Liver (tissue), 8 donors: ENCODE measurements at regions not wholly inside any gene's neighbourhood (a gene's known extent, or its start where the extent isn't known, plus 50 kb on each side); places are given as distances from the start of the nearest gene placed in this dataset.

Experiments
- DNase-seq: peaks from one replicate; pipeline ENCODE4 v3.0.0-alpha.2; 2017; ENCODE audit warnings: low spot score
- H3K27ac ChIP-seq, 2 donors: one replicate each; pipeline ENCODE4 v1.7.0; 2013; ENCODE audit warnings: inconsistent platforms in 2 of 2, low read length in 2 of 2, control low read depth in 1 of 2, low read depth in 1 of 2, mild to moderate bottlenecking in 1 of 2
- H3K27me3 ChIP-seq, 4 donors: one replicate each; pipeline versions ENCODE4 v1.6.1 to v1.7.0; 2013; ENCODE audit warnings: low read length in 3 of 4, inconsistent platforms in 1 of 4, mild to moderate bottlenecking in 1 of 4, moderate library complexity in 1 of 4; ENCODE audit not compliant: control insufficient read depth in 4 of 4, insufficient read depth in 4 of 4
- H3K36me3 ChIP-seq, 4 donors: one replicate each; pipeline versions ENCODE4 v1.6.1 to v1.7.0; 2013; ENCODE audit warnings: low read length in 3 of 4, mild to moderate bottlenecking in 3 of 4, low read depth in 1 of 4, moderate library complexity in 1 of 4; ENCODE audit not compliant: control insufficient read depth in 4 of 4, insufficient read depth in 3 of 4
- H3K4me1 ChIP-seq, 4 donors: one replicate each; pipeline versions ENCODE4 v1.6.1 to v1.7.0; 2013; ENCODE audit warnings: low read length in 3 of 4, mild to moderate bottlenecking in 3 of 4, moderate library complexity in 1 of 4; ENCODE audit not compliant: control insufficient read depth in 4 of 4, insufficient read depth in 4 of 4
- H3K4me3 ChIP-seq, 3 donors: one replicate each; pipeline versions ENCODE4 v1.6.1 to v1.7.0; 2013; ENCODE audit warnings: low read length in 3 of 3, control low read depth in 1 of 3, low read depth in 1 of 3, mild to moderate bottlenecking in 1 of 3
- H3K9ac ChIP-seq, 2 donors: one replicate each; pipeline ENCODE4 v1.7.0; 2013; ENCODE audit warnings: low read length in 2 of 2, mild to moderate bottlenecking in 2 of 2, moderate library complexity in 2 of 2, control low read depth in 1 of 2, low read depth in 1 of 2
- H3K9me3 ChIP-seq, 4 donors: one replicate each; pipeline versions ENCODE4 v1.6.1 to v1.7.0; 2013; ENCODE audit warnings: low read length in 3 of 4; ENCODE audit not compliant: control insufficient read depth in 4 of 4
- ATF3 ChIP-seq: IDR thresholded peaks from 2 replicates; pipeline ENCODE4 v1.6.1; 2016; ENCODE audit warnings: antibody characterized with exemption
- CTCF ChIP-seq: fragments of 150-350 bp; IDR thresholded peaks from 2 replicates; pipeline ENCODE4 v1.5.1; 2017; ENCODE audit warnings: improper control_type of control experiment, low read depth, low read length; ENCODE audit not compliant: missing input control
- EGR1 ChIP-seq, 2 donors: IDR thresholded peaks; 2 replicates each; pipeline ENCODE4 v1.6.1; 2016 to 2018; ENCODE audit warnings: antibody characterized with exemption in 2 of 2, low read depth in 2 of 2
- FOXA1 ChIP-seq: IDR thresholded peaks from 2 replicates; pipeline ENCODE4 v1.6.1; 2016; ENCODE audit warnings: antibody characterized with exemption
- FOXA2 ChIP-seq: IDR thresholded peaks from 2 replicates; pipeline ENCODE4 v1.6.1; 2016; ENCODE audit warnings: antibody characterized with exemption
- GABPA ChIP-seq, 2 donors: IDR thresholded peaks in 1 of 2; conservative IDR thresholded peaks in 1 of 2; 2 replicates each; pipeline ENCODE4 v1.6.1; 2016; ENCODE audit warnings: antibody characterized with exemption in 2 of 2, mild to moderate bottlenecking in 1 of 2, moderate library complexity in 1 of 2
- HNF4A ChIP-seq, 2 donors: conservative IDR thresholded peaks; 2 replicates each; pipeline ENCODE4 v1.6.1; 2016; ENCODE audit warnings: antibody characterized with exemption in 2 of 2, mild to moderate bottlenecking in 2 of 2
- JUND ChIP-seq, 2 donors: IDR thresholded peaks; 2 replicates each; pipeline ENCODE4 v1.6.1; 2016; ENCODE audit warnings: antibody characterized with exemption in 2 of 2
- MAX ChIP-seq: IDR thresholded peaks from 2 replicates; pipeline ENCODE4 v1.6.1; 2016; ENCODE audit warnings: antibody characterized with exemption
- NR2F2 ChIP-seq: IDR thresholded peaks from 2 replicates; pipeline ENCODE4 v1.6.1; 2016; ENCODE audit warnings: antibody characterized with exemption
- RXRA ChIP-seq, 2 donors: IDR thresholded peaks; 2 replicates each; pipeline ENCODE4 v1.6.1; 2017 to 2018; ENCODE audit warnings: antibody characterized with exemption in 2 of 2, mild to moderate bottlenecking in 1 of 2
- SP1 ChIP-seq: IDR thresholded peaks from 2 replicates; pipeline ENCODE4 v1.6.1; 2018; ENCODE audit warnings: antibody characterized with exemption, mild to moderate bottlenecking
- TAF1 ChIP-seq: conservative IDR thresholded peaks from 2 replicates; pipeline ENCODE4 v1.6.1; 2016; ENCODE audit warnings: antibody characterized with exemption, mild to moderate bottlenecking
- YY1 ChIP-seq: IDR thresholded peaks from 2 replicates; pipeline ENCODE4 v1.6.1; 2016; ENCODE audit warnings: antibody characterized with exemption, mild to moderate bottlenecking
- ZBTB33 ChIP-seq: IDR thresholded peaks from 2 replicates; pipeline ENCODE4 v1.6.1; 2016; ENCODE audit warnings: antibody characterized with exemption
- WGBS: extraction: QIAGEN DNeasy Blood & Tissue Kit; methylation state at CpG from one replicate; pipeline ENCODE4 v1.1.7; 2013; 5-methylcytosine and 5-hydroxymethylcytosine counted together
- TF ChIP-seq, protein P1 (sequence below): IDR thresholded peaks from 2 replicates; pipeline ENCODE4 v1.6.1; 2016; ENCODE audit warnings: antibody characterized with exemption, mild to moderate bottlenecking
- donor health status: healthy.
- donor health status: healthy.
- donor health status: healthy.
- donor health status: healthy.
- donor health status: healthy.

- TF ChIP-seq NR2F2: no peak
These were observed 456.5 kb upstream of the CWC22 start (continued) for GRCh38 chr2:180463608-180464007.

DNA sequence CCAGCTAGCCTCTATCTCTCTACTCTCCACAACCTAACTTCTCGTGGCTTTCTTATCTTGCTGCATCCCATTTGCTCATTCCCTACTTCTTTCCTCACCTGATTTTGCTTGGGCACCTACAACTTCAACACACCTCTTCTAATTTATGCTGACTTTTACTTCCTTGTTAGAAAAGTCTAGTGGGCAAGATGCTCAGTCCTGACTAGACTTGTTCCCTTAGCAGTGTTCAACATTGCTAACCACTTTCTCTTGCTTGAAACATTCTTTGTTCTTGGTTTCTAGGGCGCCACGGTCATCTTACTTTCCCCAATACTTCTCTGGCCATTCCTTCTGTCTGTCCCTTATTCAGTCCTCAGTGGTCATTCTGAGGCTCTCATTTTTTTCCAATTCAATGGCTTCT, 454.7 kb upstream of the CWC22 start:
- H3K27ac ChIP-seq: no peak overlapping the region
- H3K36me3 ChIP-seq: no peaks in the 10 kb centered on the region
- no peak overlapping the region for H3K4me3 ChIP-seq
- no peaks in the 10 kb centered on the region for H3K9me3 ChIP-seq
- no peaks in the 10 kb centered on the region for H3K27me3 ChIP-seq
- H3K4me1 ChIP-seq: no peaks in the 10 kb centered on the region
- no peak for DNase-seq
- no peak overlapping the region for H3K9ac ChIP-seq
- 95% methylated on average over 3 of the region's 3 CpGs for WGBS
- no peak for TF ChIP-seq TAF1
- TF ChIP-seq JUND (IDR thresholded peaks at IDR 0.05): no peak
- TF ChIP-seq RXRA (IDR thresholded peaks at IDR 0.05): no peak
- no peak for TF ChIP-seq GABPA (IDR thresholded peaks at IDR 0.05 in 1 of 2, conservative IDR thresholded peaks at IDR 0.05 in 1 of 2)
- no peak for TF ChIP-seq MAX
- no peak for TF ChIP-seq HNF4A (conservative IDR thresholded peaks at IDR 0.05)
- no peak for TF ChIP-seq FOXA2
- no peak for TF ChIP-seq YY1

DNA sequence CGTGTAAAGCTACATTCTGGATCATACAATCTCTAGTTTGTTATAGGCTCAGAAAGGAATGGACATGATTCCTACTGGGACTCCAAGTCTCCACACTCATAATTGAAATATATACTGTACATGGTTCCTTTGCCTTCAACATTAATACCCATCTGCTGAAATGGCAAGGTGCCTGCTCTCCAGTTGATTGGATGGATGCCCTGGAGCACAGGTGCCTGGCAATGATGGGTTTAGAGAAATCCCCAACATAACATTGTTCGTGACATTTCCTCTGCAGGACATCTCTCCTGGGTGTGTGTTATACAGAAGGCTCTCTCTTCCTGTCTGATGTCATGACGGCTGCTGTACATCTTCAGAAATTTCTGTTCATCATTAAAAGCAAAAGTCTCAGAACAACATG, 449.7 kb upstream of the CWC22 start:
- Histone ChIP-seq H3K4me1 (no peaks in the 10 kb centered on the region), H3K9me3 (no peaks in the 10 kb centered on the region), H3K9ac (no peak overlapping the region), H3K4me3 (no peak overlapping the region), H3K27me3 (no peaks in the 10 kb centered on the region), H3K36me3 (no peaks in the 10 kb centered on the region), H3K27ac (no peak overlapping the region)
- WGBS: 88% methylated on average over 3 of the region's 3 CpGs
- DNase-seq: no peak
- TF ChIP-seq ZBTB33: no peak
- no peak for TF ChIP-seq CTCF
- TF ChIP-seq RXRA (IDR thresholded peaks at IDR 0.05): no peak
- no peak for TF ChIP-seq SP1
- TF ChIP-seq NR2F2: no peak
- TF ChIP-seq ATF3: no peak
- no peak for TF ChIP-seq EGR1 (IDR thresholded peaks at IDR 0.05; ENCODE audit: low read depth in 2 of 2)
- TF ChIP-seq, protein P1, sequence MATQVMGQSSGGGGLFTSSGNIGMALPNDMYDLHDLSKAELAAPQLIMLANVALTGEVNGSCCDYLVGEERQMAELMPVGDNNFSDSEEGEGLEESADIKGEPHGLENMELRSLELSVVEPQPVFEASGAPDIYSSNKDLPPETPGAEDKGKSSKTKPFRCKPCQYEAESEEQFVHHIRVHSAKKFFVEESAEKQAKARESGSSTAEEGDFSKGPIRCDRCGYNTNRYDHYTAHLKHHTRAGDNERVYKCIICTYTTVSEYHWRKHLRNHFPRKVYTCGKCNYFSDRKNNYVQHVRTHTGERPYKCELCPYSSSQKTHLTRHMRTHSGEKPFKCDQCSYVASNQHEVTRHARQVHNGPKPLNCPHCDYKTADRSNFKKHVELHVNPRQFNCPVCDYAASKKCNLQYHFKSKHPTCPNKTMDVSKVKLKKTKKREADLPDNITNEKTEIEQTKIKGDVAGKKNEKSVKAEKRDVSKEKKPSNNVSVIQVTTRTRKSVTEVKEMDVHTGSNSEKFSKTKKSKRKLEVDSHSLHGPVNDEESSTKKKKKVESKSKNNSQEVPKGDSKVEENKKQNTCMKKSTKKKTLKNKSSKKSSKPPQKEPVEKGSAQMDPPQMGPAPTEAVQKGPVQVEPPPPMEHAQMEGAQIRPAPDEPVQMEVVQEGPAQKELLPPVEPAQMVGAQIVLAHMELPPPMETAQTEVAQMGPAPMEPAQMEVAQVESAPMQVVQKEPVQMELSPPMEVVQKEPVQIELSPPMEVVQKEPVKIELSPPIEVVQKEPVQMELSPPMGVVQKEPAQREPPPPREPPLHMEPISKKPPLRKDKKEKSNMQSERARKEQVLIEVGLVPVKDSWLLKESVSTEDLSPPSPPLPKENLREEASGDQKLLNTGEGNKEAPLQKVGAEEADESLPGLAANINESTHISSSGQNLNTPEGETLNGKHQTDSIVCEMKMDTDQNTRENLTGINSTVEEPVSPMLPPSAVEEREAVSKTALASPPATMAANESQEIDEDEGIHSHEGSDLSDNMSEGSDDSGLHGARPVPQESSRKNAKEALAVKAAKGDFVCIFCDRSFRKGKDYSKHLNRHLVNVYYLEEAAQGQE: no peak
- no peak for TF ChIP-seq FOXA1
- no peak for TF ChIP-seq JUND (IDR thresholded peaks at IDR 0.05)
- no peak for TF ChIP-seq GABPA (IDR thresholded peaks at IDR 0.05 in 1 of 2, conservative IDR thresholded peaks at IDR 0.05 in 1 of 2)
- no peak for TF ChIP-seq FOXA2
- no peak for TF ChIP-seq YY1
